ENCODE measurements at regions not wholly inside any gene's neighbourhood (a gene's known extent, or its start where the extent isn't known, plus 50 kb on each side); places are given as distances from the start of the nearest gene placed in this dataset.
"Not testable (repeated sequence)": the region's sequence is repeated elsewhere in the genome, so short reads cannot be mapped to it uniquely, and the experiment has no call there.

DNA sequence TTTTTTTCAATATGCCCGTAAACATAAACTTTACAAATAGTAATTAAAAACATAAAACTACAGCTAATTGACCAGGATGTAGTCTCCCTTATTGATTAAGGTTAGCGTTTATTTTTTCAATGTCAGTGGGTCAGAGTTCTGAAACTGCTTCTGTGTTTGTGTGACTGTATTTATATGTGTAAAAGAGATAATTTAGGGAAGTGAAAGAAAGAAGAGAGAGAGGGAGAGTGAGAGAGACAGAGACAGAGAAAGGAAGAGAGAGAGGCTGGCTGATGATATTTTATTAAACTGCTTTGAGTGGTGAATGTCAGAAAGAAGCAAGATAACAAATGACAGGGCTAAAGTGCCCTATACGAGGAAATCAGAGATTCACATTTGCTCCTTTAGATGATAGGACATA is 266.1 kb upstream of the PTCHD4 start:
- no peak for DNase-seq

DNA sequence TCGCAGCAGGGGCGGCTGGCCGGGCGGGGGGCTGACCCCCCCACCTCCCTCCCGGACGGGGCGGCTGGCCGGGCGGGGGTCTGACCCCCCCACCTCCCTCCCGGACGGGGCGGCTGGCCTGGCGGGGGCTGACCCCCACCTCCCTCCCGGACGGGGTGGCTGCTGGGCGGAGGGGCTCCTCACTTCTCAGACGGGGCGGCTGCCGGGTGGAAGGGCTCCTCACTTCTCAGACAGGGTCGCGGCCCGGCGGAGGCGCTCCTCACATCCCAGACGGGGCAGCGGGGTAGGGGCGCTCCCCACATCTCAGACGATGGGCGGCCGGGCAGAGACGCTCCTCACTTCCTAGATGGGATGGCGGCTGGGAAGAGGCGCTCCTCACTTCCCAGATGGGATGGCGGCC is 260.2 kb upstream of the PTCHD4 start:
- not testable (repeated sequence) for DNase-seq

DNA sequence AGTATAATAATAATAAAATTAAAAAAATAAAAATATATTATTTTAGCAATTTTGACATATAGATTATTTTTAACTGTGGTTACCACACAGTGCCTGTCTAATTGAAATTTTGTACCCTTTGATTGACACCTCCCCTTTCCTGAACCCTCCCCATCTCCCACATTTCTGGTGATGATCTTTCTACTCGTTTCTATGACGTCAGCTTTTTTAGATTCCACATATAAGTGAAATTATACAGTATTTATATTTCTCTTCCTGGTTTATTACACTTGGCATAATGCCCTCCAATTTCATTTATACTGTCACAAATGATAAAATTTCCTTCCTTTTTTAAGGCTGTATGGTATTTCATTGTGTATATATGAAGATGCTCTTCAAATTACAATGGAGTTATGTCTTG is 258.1 kb upstream of the PTCHD4 start:
- DNase-seq = no peak

DNA sequence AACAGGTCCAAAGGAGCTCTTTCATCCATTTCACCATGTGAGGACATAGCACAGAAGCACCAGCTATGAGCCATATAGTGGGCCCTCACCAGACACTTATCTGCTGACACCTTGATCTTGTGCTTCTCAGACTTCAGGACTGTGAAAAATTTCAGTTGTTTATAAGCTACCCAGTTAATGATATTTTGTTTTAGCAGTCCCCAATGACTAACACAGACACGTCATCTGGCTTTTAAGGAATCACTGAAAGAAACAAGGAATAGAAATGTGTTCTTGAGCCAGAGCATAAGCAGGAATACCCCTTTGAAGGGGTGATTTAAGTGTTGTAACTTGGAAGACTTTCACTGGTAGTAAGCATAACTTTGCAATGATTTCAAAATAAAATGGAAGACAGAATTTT is 214.7 kb upstream of the PTCHD4 start:
- no peak for DNase-seq

DNA sequence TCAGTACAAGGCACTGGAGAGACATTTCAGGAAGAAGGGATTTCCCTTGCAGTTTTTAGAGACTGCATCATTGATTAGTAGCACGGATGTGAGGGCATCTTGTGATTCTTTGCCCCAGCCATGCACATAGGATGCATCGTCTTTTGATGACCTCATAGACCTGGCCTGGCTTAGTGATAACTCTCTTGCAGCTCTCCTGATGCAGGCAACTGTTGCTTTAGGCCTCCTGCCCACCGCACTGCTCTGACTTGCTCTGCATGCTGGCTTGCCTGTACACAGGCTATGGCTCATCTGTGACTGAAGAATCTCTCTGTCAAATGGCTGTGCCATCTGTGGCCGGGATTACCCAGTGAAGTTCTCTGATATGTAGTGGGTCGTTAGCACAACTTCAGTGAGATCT is 207.7 kb upstream of the PTCHD4 start:
- no peak for DNase-seq

DNA sequence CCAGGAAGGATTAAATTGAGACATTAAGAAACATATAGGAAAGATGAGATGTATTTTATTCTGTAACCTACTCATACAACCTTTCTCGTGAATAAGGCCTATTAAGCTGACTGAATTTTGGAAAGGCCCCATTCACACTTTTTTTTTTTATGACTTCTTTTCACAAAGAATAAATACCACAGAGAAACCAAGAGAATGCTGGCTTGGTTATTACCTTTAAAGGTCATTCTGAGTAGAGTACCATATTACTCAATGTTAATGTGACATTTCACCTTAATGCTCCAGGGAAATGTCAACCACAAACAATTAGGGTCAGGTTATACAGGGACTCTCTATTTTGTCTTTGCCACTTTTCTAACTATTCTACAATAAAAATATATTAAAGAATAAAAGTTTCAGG is 204.9 kb upstream of the PTCHD4 start:
- DNase-seq = no peak

DNA sequence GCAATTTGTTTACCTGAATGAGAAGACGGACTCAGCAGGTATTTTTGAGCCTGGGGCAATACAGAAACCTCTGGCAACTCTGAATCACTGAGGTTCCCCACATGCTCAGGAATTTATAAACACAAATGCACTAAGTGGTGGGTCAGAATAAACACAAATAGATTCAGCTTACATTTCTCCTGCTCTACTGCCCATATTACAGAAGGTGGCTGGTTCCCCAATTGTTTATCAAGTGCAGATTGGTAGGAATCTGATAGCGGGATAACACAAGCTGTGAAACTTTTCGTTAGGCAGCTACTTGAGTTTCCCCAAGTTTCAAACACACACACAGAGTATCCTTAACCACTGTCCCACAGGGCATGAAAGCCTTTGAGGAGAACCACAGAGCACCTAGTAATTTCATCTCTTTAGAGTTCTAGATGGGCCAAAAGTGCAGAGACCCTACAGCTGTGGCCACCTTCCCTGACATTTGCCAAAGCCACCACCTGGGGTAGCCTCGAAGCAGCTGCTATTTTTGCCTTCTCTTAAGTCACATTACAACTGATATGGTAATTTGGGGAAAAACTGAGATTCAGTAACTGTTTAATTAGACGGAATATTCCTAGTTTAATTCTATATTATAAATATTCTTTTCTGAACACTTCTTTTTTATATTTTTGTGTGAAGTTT is 204.2 kb upstream of the PTCHD4 start:
- no peak for DNase-seq

DNA sequence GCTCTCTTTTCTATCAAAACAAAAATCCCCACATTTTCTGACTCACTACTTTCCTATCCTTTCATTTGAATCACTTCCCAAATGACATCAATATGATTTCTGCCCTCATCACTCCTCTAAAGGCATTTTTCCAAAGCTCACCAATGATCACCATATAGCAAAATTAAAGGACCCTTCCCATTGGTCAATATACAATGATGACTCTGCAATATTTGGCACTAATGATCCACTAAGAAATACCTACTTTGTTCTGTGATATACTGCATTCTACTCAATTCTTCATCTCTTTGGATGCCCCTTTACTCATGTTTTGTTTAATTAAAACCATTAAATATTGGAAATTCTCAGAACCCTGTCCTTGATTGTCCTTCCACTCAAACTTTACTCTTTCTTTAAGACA is 200.3 kb upstream of the PTCHD4 start:
- DNase-seq = no peak

DNA sequence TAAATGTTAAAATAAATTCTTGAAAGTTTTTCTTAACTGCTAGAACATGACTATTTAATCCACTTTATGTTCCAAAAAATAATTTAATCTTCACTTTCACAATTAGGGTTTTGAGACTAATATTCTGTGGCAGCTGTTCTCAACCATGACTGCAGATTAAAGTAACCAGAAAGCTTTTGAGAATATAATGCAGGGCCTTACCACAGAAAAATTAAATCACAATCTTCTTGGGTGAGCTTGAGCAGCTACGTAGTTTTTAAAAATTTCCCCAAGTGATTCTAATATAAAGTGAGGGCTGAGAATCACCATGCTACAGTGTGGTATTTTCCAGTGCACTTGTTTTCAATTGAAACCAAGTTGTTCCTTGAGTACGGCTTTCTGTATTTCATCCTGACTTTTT is 196.6 kb upstream of the PTCHD4 start:
- DNase-seq = no peak

DNA sequence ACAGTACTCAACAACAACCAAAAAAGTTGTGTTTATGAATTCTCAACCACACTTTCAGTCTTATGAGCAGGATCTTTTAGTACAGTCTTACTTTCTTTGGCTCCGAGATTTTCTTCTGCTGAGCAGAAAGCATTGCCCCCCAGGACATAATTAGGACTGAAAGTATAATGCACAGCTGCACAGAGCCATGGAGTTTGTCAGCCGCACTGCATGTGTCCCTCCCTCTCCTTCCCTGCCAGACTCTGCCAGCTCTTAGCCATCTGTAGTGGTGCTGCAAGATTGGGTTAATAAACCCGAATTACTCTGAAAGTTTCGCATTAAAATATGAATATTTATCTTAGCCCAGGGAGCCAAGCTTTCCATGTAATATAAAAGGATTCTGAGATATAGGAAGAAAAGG is 179.6 kb upstream of the PTCHD4 start:
- DNase-seq = no peak

DNA sequence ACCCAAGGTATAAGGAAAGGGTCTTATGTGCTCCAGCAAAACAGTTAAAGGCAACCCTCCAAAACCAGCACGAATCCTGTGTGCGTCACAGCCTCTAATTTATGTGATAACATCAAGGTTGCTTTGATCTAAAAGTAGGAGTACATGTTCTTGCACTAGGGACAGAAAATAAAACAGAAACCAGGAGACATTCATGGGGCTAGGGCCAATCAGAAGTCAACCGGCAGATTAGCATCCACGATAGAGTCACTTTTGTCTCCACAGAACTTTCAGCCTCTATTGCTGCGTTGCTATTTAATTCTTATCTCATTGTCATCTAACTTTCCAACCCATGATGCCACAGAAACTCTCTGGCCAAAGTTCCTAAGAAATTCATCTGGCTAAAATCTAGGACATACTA is 178.8 kb upstream of the PTCHD4 start:
- DNase-seq = no peak

DNA sequence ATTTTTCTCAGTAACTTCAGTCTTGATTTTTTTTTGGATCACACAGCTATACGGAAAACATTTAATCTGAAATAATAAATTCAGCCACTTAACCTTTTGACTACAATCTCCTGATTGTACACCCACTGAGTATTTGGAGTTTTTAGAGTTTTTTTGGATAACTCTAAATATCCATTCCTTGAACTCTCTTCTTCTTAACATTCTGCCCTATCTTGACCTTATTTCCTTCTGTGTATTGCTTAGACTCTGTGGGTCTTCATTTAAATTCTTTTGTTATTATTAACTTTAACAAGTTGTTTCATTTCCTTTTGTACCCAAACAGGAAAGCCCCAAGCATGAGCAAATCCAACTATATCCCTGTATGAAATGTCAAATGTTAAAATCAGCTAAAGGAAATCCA is 170.2 kb upstream of the PTCHD4 start:
- no peak for DNase-seq

DNA sequence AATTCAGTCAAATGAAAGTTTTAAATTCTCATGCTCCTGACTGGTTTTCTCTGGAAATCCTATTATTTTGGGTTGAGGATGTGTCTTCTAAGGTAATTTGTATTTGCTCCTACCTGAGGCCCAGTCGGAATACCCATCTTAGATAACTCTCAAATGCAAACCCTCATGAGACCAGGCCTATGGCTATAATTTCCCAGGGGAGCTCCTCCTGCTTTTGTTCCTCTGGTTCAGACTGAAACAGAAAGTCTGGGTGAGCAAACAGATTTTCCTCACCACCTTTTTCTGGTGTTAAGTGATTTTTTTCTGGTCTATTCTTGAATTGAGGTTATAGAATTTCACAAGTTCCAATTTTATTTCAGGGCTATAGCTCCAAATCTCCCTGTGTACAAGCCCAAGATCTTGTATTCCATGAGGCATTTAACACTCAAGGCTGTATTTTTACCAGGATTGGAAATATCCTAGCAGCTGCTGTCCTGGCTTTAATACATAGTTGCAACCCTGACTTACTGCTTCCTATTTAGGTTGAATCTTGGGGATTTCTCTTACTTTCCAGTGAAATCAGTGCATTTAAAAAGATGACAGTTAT is 169.1 kb upstream of the PTCHD4 start:
- DNase-seq = no peak

DNA sequence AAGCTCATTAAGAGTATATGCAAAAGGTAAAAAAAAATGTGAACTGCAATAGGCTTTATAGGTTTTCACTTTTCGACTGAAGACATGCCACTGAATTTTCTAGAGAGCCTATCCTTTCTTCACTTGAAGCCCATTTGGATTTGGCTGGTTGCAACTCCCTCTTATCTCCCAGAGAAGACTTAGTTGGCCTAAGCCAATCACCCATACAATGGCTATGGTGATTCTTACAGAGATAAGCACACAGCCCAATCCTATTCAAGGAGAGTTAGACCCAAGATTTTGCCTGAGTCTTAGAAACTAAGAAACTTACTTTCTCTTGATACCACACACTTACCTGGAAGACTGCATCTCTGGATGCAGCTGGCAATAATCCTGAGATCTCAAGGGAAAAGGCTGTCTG is 167.3 kb upstream of the PTCHD4 start:
- DNase-seq = no peak

DNA sequence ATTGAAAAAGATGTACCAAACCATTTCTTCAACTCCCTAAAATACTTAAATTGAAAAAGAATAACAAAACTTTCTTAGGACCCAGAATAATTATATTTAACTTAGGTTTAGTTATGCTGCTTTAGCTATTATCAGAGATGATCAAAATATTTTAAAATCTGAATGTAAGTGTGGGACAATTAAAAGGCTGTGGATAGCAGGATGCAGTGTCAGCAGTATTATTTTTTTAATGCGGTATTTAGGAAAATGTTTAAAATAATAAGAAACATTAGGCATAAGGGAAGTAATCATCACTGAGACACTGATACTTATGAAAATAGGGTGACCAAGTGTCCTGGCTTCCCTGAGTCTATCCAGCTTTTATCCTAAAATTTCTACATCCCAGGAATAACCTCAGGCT is 161.5 kb upstream of the PTCHD4 start:
- DNase-seq = no peak

DNA sequence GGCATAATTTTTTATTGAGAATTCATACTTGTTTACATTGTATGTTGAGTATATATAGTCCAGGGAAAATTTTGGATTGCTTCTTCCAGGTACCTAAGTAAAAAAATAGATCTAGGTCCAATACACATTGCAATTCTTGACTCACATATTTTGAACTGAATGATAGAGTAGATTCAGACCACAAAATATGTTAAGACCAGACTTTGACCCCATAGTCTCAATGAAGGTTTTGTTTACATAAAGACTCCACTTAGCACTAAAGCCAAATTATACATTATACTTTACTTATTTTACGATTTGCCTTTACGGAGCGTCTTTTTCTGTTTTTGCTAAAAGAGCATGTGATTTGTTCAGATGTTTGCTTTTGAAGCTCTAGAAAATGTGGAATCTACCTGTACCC is 144.1 kb upstream of the PTCHD4 start:
- DNase-seq = no peak

DNA sequence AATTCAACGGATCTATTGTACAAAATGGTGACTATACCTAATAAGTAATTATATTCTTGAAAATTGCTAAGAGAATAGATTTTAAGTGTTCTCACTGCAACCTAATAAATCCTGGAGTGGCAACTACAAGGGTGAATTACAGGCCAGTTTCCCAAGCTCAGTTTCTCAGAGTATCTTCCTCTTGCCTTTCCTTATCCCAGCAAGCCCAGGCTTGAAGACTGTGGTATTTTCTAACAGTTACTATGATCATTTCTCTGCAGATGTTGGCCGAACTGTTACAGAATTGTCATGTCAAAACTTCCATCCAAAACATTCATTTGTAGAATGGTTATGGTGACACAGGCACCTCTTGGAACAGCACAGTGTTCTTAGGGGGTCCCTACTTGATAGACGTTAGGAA is 138.1 kb upstream of the PTCHD4 start:
- no peak for DNase-seq

DNA sequence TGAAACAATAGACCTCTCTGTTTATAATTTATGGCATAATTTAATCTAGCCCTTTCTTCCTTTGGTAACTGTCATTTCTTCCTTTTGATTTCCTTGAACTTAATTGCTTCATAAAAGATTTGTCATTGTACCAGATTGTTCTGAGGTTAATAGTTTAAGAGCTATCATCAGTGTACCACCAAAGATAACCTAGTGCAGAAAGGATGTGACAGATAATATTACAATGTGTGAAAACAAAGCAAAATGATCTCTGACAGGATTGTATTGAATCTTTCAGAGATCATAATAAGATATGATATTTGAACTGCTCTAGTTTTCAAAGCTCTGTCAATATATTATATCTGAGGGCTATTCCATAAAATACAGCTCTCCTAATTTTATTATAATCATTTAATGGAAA is 132.1 kb upstream of the PTCHD4 start:
- no peak for DNase-seq

DNA sequence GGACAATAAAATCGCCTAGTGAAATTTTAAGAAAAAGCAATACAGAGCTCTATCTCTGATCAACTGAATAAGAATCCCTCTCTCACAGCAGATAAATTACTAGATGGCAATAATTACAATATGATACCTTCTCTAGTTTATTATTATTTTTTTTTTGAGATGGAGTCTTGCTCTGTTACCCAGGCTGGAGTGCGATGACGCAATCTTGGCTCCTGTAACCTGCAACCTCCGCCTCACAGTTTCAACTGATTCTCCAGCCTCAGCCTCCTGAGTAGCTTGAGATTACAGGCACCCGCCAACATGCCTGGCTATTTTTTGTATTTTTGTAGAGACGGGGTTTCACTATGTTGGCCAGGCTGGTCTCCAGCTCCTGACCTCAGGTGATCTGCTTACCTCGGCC is 129.3 kb upstream of the PTCHD4 start:
- DNase-seq = no peak

DNA sequence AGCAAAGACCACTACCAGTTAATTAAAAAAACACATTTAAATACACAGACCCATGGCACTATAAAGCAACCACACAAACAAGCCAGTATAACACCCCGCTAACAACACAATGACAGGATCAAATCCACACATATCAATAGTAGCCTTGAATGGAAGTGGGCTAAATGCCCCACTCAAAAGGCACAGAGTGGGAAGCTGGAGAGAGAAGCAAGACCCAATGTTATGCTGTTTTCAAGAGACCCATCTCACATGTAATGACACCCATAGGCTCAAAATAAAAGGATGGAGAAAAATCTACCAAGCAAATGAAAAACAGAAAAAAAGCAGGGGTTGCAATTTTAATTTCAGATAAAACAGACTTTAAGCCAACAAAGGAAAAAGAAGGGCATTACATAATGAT is 125.4 kb upstream of the PTCHD4 start:
- no peak for DNase-seq

DNA sequence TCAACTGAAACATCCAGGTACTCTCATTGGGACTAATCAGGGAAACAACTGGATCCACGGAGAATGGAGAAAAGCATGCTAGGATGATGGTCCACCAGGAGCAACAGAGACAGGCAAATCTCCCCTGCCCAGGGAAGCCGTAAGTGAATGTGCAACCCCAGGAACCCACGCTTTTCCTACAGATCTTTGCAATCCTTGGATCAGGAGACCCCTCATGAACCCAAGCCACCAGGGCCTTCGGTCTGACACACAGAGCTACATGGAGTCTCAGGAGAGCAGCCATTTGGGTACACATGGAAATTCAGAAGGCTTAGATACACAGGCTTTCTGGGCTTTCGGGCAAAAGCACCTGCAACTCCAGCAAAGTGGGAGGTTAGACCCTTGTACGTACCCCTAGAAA is 122.1 kb upstream of the PTCHD4 start:
- no peak for DNase-seq

DNA sequence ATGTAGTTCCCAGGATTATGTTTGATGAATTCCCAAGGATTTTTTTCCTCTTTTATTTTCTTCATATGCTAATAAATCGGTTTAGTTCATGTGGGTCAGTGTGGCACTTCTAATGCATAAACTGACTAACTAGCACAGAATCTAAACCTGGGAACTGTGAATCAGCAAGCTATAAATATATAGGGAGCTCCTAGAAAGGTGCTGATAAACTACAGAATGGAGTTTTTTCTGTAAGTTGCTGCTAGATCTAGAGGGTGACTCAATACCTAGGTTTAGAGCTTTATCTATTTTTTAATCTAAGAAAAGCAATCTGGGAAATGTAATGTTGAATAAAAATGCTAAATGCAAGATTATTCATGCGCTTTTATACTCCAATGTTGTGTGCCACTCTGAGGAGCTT is 118.8 kb upstream of the PTCHD4 start:
- no peak for DNase-seq

DNA sequence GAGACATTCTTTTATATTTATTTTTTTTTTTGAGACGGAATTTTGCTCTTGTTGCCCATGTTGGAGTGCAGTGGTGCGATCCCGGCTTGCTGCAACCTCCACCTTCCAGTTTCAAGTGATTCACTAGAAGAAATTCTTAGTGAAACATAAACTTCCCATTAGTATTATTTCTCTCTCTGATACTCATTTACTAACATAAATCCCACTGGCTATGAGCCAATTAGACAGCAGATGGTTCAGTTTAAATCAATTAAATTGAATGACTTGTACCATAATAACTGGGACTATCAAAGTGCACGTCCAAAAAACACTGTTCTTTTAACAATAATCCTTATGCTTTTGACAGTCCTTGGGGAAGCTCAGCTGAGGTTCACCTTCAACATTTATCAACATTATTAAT is 111.2 kb upstream of the PTCHD4 start:
- DNase-seq = no peak

DNA sequence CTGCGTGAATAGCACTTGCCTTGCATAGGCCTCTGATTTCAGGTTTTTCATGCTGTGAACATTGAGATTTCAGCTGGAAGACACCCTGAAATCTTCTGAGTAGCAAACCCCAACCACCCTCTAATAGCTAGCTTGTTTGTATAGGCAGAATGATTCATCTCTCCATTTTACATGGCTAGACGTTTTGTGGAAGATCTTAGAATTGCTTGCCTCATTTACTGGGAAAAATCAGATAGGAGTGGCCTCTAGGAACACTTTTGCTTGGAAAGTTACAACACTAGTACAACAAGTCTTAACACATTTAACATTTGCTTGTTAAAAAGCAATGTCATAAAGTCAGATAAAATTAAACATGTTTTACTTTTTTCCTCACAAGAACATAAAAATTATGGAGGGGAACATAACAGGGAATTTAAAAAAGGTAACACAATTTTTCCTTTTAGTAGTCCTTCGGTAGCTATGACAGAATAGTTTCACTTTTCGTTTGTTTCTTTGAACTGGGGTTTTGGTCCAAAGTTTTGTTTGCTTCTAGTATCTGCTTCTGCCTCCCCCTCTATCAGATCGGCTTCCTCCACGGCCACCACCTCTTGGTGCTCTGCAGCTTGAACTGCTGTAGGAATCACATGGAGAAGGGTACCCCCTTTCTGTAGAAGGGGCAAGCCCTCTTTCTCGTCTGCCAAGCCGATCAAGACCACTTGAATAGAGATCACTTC is 102.2 kb upstream of the PTCHD4 start:
- DNase-seq = no peak

DNA sequence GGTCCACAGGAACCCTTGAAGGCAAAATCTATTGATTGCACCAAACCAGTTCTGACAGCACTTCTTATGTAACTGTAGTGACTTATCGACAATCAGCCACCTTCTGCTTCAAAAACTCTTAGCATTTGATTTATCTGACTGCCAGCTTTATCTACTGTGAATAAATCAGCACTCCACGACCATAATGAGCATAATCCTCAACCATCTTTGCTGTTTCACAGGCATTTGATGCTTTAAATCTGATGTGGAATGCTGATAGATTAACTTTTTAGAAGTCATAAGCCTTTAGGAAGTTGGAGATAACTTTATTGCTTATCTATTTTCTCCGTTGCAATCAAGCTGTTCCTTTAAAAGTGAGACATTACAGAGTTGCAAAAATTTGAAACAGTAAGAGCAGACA is 101.5 kb upstream of the PTCHD4 start:
- DNase-seq = no peak

Data from stimulated activated CD4-positive, alpha-beta T cell treated with anti-CD3 and anti-CD28 coated beads, Interleukin-2, amount 100 ng/mL, for 24 hours (primary cell).